Left ventricle myocardium inferior (tissue), 1 donor: ENCODE measurements at regions not wholly inside any gene's neighbourhood (a gene's known extent, or its start where the extent isn't known, plus 50 kb on each side); places are given as distances from the start of the nearest gene placed in this dataset.
"Not testable (repeated sequence)": the region's sequence is repeated elsewhere in the genome, so short reads cannot be mapped to it uniquely, and the experiment has no call there.

Experiments used
- DNase-seq: peaks from one replicate; pipeline ENCODE4 v3.0.0-alpha.2; 2020
- H3K27ac ChIP-seq: fragments of 200-600 bp; replicated peaks from 2 replicates; pipeline ENCODE4 v1.8.0; 2021
- H3K27me3 ChIP-seq: fragments of 200-600 bp; 2 replicates; pipeline ENCODE4 v1.8.0; 2021; ENCODE audit warnings: low read depth
- H3K36me3 ChIP-seq: fragments of 200-600 bp; 2 replicates; pipeline ENCODE4 v1.8.0; 2021
- H3K4me1 ChIP-seq: fragments of 200-600 bp; 2 replicates; pipeline ENCODE4 v1.8.0; 2021
- H3K4me3 ChIP-seq: fragments of 200-600 bp; 2 replicates; pipeline ENCODE4 v1.8.0; 2021; ENCODE audit warnings: mild to moderate bottlenecking, moderate library complexity
- H3K9me3 ChIP-seq: fragments of 200-600 bp; replicated peaks from 2 replicates; pipeline ENCODE4 v1.8.0; 2021
- intact Hi-C: fragments of 100-400 bp; cut with micrococcal nuclease; formaldehyde crosslinking; loops from one replicate; pipeline ENCODE4 v1.11.0; 2022
- TF ChIP-seq, protein P1 (sequence below): fragments of 200-600 bp; IDR thresholded peaks from 2 replicates; pipeline ENCODE4 v1.8.0; 2021; ENCODE audit warnings: antibody characterized with exemption, mild to moderate bottlenecking, borderline replicate concordance
- donor health status: DM: no; HTN: yes; CAD: no; lungs with severe emphysema.

- H3K4me1 ChIP-seq, H3K9me3 ChIP-seq, intact Hi-C loops, H3K27ac ChIP-seq, H3K36me3 ChIP-seq, DNase-seq, H3K4me3 ChIP-seq: not testable (repeated sequence)
- peaks cover 11% of the 10 kb centered on the region for H3K27me3 ChIP-seq
Observed at GRCh38 chr2:188035377-188035776, 256.3 kb upstream of the GULP1 start.

GRCh38 chr2:188036786-188037185, 254.9 kb upstream of the GULP1 start:
- H3K9me3 ChIP-seq, DNase-seq, H3K4me1 ChIP-seq, H3K4me3 ChIP-seq, H3K27ac ChIP-seq, intact Hi-C loops, H3K36me3 ChIP-seq: not testable (repeated sequence)
- peaks cover 11% of the 10 kb centered on the region for H3K27me3 ChIP-seq

DNA sequence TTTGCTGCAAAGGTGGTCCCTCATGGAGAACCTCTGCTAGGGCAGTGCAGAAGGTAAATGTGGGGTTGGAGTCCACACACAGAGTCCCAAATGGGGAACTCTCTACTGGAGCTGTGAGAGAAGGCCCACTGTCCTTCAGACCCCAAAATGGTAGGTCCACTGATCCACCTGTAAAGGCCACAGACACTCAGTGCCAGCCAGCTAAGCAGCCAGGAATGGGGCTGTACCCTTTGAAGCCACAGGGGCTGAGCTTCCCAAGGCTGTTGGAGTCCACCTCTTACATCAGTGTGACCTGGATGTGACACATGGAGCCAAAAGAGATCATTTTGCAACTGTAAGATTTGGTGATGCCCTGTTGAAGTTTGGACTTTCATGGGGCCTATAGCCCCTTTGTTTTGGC, 252.4 kb upstream of the GULP1 start:
- no peaks in the 10 kb centered on the region for H3K36me3 ChIP-seq
- H3K4me3 ChIP-seq = no peak overlapping the region
- H3K27ac ChIP-seq = no peak overlapping the region
- H3K4me1 ChIP-seq = no peaks in the 10 kb centered on the region
- intact Hi-C loops = no loop called here
- peaks cover 5% of the 10 kb centered on the region for H3K27me3 ChIP-seq
- DNase-seq = no peak
- no peaks in the 10 kb centered on the region for H3K9me3 ChIP-seq
- TF ChIP-seq, protein P1, sequence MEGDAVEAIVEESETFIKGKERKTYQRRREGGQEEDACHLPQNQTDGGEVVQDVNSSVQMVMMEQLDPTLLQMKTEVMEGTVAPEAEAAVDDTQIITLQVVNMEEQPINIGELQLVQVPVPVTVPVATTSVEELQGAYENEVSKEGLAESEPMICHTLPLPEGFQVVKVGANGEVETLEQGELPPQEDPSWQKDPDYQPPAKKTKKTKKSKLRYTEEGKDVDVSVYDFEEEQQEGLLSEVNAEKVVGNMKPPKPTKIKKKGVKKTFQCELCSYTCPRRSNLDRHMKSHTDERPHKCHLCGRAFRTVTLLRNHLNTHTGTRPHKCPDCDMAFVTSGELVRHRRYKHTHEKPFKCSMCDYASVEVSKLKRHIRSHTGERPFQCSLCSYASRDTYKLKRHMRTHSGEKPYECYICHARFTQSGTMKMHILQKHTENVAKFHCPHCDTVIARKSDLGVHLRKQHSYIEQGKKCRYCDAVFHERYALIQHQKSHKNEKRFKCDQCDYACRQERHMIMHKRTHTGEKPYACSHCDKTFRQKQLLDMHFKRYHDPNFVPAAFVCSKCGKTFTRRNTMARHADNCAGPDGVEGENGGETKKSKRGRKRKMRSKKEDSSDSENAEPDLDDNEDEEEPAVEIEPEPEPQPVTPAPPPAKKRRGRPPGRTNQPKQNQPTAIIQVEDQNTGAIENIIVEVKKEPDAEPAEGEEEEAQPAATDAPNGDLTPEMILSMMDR = no peak

- Histone ChIP-seq H3K36me3 (no peaks in the 10 kb centered on the region), H3K27ac (no peak overlapping the region), H3K27me3 (no peaks in the 10 kb centered on the region), H3K9me3 (no peaks in the 10 kb centered on the region), H3K4me3 (no peak overlapping the region), H3K4me1 (no peaks in the 10 kb centered on the region)
- no peak for DNase-seq
- TF ChIP-seq, protein P1 = no peak
- intact Hi-C loops = no loop called here
Observed at GRCh38 chr2:188042412-188042811, 249.3 kb upstream of the GULP1 start.

DNA sequence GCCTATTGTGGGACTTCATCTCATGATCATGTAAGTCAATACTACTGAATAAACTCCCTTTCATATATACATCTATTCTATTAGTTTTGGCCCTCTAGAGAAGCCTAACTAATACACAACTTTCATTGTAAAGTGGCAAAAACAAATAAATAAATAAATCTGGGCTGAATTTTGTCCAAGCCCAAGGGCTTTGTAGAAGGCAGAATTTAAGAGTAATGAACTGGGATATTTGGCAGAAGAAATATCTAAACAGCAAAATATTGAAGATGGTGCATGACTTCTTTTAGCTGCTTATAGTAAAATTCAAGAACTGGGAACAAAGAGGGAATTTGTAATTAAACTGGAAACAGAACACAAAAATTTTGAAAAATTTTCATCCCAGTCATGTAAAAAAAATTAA, 246.7 kb upstream of the GULP1 start:
- H3K36me3 ChIP-seq = no peaks in the 10 kb centered on the region
- no peak overlapping the region for H3K4me3 ChIP-seq
- no peak for DNase-seq
- H3K27me3 ChIP-seq = no peaks in the 10 kb centered on the region
- intact Hi-C loops = no loop called here
- H3K4me1 ChIP-seq = no peaks in the 10 kb centered on the region
- H3K27ac ChIP-seq = no peak overlapping the region
- no peaks in the 10 kb centered on the region for H3K9me3 ChIP-seq
- TF ChIP-seq, protein P1 = no peak

DNA sequence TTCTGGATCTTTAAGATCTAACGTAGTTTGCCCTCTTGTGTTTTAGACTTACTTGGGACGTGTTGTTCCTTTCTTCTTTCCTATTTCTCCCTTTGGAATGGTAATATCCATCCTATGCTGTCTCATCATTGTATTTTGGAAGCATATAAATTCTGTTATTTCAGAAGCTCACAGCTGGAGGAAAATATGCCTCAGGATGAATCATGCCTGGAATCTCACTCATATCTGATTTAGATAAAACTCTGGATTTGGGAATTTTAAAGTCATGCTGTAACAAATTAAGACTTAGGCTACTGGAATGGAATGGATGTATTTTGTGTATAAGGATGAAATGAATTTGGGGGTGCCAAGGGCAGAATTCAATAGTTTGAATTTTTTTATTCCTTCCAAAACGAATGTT, 245.2 kb upstream of the GULP1 start:
- Histone ChIP-seq H3K27ac (no peak overlapping the region), H3K9me3 (no peaks in the 10 kb centered on the region), H3K27me3 (no peaks in the 10 kb centered on the region), H3K4me1 (no peaks in the 10 kb centered on the region), H3K4me3 (no peak overlapping the region), H3K36me3 (no peaks in the 10 kb centered on the region)
- TF ChIP-seq, protein P1 = no peak
- intact Hi-C loops = no loop called here
- DNase-seq = no peak

GRCh38 chr2:188047735-188048134, 243.9 kb upstream of the GULP1 start:
- H3K4me3 ChIP-seq = no peak overlapping the region
- DNase-seq = no peak
- H3K4me1 ChIP-seq = no peaks in the 10 kb centered on the region
- H3K9me3 ChIP-seq = no peaks in the 10 kb centered on the region
- no peak overlapping the region for H3K27ac ChIP-seq
- TF ChIP-seq, protein P1 = no peak
- intact Hi-C loops = no loop called here
- no peaks in the 10 kb centered on the region for H3K36me3 ChIP-seq
- H3K27me3 ChIP-seq = no peaks in the 10 kb centered on the region
